Calu3 (cell line): ENCODE measurements at regions not wholly inside any gene's neighbourhood (a gene's known extent, or its start where the extent isn't known, plus 50 kb on each side); places are given as distances from the start of the nearest gene placed in this dataset.

Source experiments
- BruUV-seq: library from RNA; stranded (reverse); fragments of 400-500 nt; replicated peaks from 2 replicates; lab custom pipeline; 2021; lab: Mats Ljungman, UMichigan
- CTCF ChIA-PET: fragments of 300-600 bp; sonication (Branson Sonifier 250); formaldehyde crosslinking; loops from one replicate; lab custom pipeline; 2022; ENCODE audit warnings: antibody characterized with exemption; lab: Charles Lee
- DNase-seq: peaks from one replicate; pipeline ENCODE4 v3.0.0; 2022
- H3K27ac Mint-ChIP-seq: one replicate; pipeline ENCODE4 v1.8.0; 2022; ENCODE audit warnings: mixed read lengths; ENCODE audit not compliant: unreplicated experiment
- H3K27me3 Mint-ChIP-seq: one replicate; pipeline ENCODE4 v1.8.0; 2022; ENCODE audit warnings: mixed read lengths; ENCODE audit not compliant: unreplicated experiment
- H3K36me3 Mint-ChIP-seq: one replicate; pipeline ENCODE4 v1.8.0; 2022; ENCODE audit warnings: mild to moderate bottlenecking, moderate library complexity, mixed read lengths; ENCODE audit not compliant: insufficient read depth, unreplicated experiment
- H3K4me1 Mint-ChIP-seq: one replicate; pipeline ENCODE4 v1.8.0; 2022; ENCODE audit warnings: mild to moderate bottlenecking, low read depth, mixed read lengths; ENCODE audit not compliant: unreplicated experiment
- H3K4me3 Mint-ChIP-seq: one replicate; pipeline ENCODE4 v1.8.0; 2022; ENCODE audit warnings: mild to moderate bottlenecking, low read depth, moderate library complexity, mixed read lengths; ENCODE audit not compliant: unreplicated experiment
- H3K9me3 Mint-ChIP-seq: one replicate; pipeline ENCODE4 v1.8.0; 2022; ENCODE audit warnings: low read depth, mixed read lengths; ENCODE audit not compliant: unreplicated experiment
- intact Hi-C: fragments of 100-400 bp; cut with micrococcal nuclease; formaldehyde crosslinking; loops from one replicate; pipeline ENCODE4 v1.10.0; 2022; ENCODE audit not compliant: unreplicated experiment
- TF ChIP-seq, protein P1 (sequence below): fragments of 200-600 bp; IDR thresholded peaks from one replicate; pipeline ENCODE4 v1.8.0; 2022; ENCODE audit warnings: antibody characterized with exemption; ENCODE audit not compliant: unreplicated experiment

DNA sequence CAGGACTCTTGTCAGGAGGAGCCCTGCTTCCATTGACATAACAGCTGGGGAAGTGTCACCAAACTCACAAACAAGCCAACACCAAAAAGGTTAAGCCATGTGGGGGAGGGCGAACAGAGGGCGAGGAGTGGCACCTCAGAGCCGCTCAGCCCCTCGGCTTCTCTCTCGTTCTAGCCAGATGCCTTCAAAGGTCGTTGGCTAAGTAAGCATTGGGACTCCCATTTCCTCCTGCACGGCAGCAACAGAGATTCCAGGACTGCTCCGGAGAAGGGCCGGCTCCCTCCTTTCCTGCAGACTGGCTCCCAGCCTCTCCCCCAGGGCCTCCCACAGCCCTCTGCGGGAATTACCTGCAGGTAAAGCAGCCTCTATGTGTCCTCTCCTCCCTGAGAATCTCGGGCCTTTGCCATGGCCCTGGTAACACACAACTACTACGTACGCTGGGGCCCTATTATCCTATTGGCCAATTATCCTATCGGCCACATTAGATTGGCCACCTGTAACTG is 52.1 kb upstream of the RNU6ATAC start:
- intact Hi-C loops = no loop called here
- BruUV-seq = no TSS peak
- Mint-ChIP-seq H3K9me3 (no peaks in the 10 kb centered on the region), H3K4me1 (no peaks in the 10 kb centered on the region), H3K27me3 (peaks cover 24% of the 10 kb centered on the region), H3K27ac (no peak overlapping the region), H3K36me3 (no peaks in the 10 kb centered on the region), H3K4me3 (no peak overlapping the region)
- TF ChIP-seq, protein P1, sequence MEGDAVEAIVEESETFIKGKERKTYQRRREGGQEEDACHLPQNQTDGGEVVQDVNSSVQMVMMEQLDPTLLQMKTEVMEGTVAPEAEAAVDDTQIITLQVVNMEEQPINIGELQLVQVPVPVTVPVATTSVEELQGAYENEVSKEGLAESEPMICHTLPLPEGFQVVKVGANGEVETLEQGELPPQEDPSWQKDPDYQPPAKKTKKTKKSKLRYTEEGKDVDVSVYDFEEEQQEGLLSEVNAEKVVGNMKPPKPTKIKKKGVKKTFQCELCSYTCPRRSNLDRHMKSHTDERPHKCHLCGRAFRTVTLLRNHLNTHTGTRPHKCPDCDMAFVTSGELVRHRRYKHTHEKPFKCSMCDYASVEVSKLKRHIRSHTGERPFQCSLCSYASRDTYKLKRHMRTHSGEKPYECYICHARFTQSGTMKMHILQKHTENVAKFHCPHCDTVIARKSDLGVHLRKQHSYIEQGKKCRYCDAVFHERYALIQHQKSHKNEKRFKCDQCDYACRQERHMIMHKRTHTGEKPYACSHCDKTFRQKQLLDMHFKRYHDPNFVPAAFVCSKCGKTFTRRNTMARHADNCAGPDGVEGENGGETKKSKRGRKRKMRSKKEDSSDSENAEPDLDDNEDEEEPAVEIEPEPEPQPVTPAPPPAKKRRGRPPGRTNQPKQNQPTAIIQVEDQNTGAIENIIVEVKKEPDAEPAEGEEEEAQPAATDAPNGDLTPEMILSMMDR = no peak
- DNase-seq = no peak
- CTCF ChIA-PET = no interaction called here

GRCh38 chr9:134216961-134217360 is 52.6 kb upstream of the RNU6ATAC start:
- intact Hi-C loops = no loop called here
- TF ChIP-seq, protein P1 = no peak

GRCh38 chr9:134217431-134218210 is 53.3 kb upstream of the RNU6ATAC start:
- BruUV-seq = no TSS peak
- intact Hi-C loops = no loop called here
- H3K4me1 Mint-ChIP-seq = no peaks in the 10 kb centered on the region
- no peak overlapping the region for H3K4me3 Mint-ChIP-seq
- H3K27ac Mint-ChIP-seq = no peak overlapping the region
- peaks cover 35% of the 10 kb centered on the region for H3K27me3 Mint-ChIP-seq
- CTCF ChIA-PET = no interaction called here
- TF ChIP-seq, protein P1 = no peak
- H3K9me3 Mint-ChIP-seq = no peaks in the 10 kb centered on the region
- peak; percentile 19 for DNase-seq
- H3K36me3 Mint-ChIP-seq = no peaks in the 10 kb centered on the region

More at GRCh38 chr9:134216961-134217360, 52.6 kb upstream of the RNU6ATAC start:
- Mint-ChIP-seq H3K4me3 (no peak overlapping the region), H3K4me1 (no peaks in the 10 kb centered on the region), H3K27me3 (peaks cover 28% of the 10 kb centered on the region), H3K36me3 (no peaks in the 10 kb centered on the region), H3K27ac (no peak overlapping the region), H3K9me3 (no peaks in the 10 kb centered on the region)
- no peak for DNase-seq
- CTCF ChIA-PET = no interaction called here
- BruUV-seq = no TSS peak

GRCh38 chr9:134218230-134218629 is 53.9 kb upstream of the RNU6ATAC start:
- no peak overlapping the region for H3K4me3 Mint-ChIP-seq

More at GRCh38 chr9:134218230-134218629, 53.9 kb upstream of the RNU6ATAC start:
- TF ChIP-seq, protein P1 = no peak
- CTCF ChIA-PET = interaction anchor here (0.8 kb wide), 1 partner anchor 48 kb away, joined by 4 read pairs; no protein-coding TSS in a partner anchor
- Mint-ChIP-seq H3K36me3 (no peaks in the 10 kb centered on the region), H3K27me3 (peaks cover 41% of the 10 kb centered on the region), H3K27ac (no peak overlapping the region), H3K4me1 (no peaks in the 10 kb centered on the region), H3K9me3 (no peaks in the 10 kb centered on the region)
- BruUV-seq = no TSS peak
- intact Hi-C loops = no loop called here
- no peak for DNase-seq
